ENCODE measurements at regions not wholly inside any gene's neighbourhood (a gene's known extent, or its start where the extent isn't known, plus 50 kb on each side); places are given as distances from the start of the nearest gene placed in this dataset.
"Not testable (repeated sequence)": the region's sequence is repeated elsewhere in the genome, so short reads cannot be mapped to it uniquely, and the experiment has no call there.

DNA sequence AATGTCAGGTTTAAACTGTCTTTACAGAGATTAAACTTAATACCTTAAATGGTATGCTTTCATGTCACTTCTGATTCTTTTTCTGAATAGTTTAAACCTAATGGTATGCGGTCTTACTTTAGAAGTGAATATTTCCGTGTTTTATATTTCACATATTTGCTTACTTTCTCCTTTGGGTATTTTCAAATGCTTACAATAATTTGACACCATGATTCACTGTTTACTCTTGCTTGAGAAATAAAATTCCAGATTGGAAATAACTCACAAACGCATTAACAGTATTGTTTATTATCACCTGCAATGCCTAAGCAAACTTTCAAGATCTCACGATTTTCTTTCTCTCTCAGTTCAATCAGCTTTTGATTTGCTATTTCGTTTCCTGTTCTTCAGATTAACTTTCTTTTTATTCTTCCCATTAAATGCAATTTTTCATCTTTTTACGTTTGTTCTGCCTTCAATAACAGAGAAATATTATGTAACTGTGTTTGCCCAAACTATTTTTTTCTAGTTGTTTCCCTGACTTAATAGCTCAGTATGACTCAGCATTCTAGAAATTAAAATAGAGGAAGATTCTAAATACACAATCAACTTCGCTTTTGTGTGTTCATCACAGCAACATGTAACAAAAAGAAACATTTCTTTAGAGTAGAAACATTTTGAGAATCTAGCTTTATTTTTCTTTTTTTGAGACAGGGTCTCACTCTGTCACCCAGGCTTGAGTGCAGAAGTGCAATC, 955.5 kb upstream of the PRKX start:
- Histone ChIP-seq H3K27me3 (ENCODE audit: control insufficient read depth in 1 of 2, insufficient read depth in 2 of 2, low read length in 2 of 2) (no peaks in the 10 kb centered on the region), H3K27ac (ENCODE audit: low read depth in 2 of 2, low read length in 1 of 2) (no peak overlapping the region), H3K4me1 (ENCODE audit: control insufficient read depth in 2 of 2, insufficient read depth in 2 of 2, low read length in 1 of 2) (no peaks in the 10 kb centered on the region), H3K9me3 (ENCODE audit: control insufficient read depth in 2 of 2, insufficient read depth in 1 of 2, low read depth in 1 of 2, low read length in 1 of 2) (no peaks in the 10 kb centered on the region), H3K4me3 (ENCODE audit: low read depth in 1 of 2, low read length in 2 of 2) (no peak overlapping the region), H3K36me3 (ENCODE audit: control insufficient read depth in 2 of 2, insufficient read depth in 2 of 2, low read length in 1 of 2) (no peaks in the 10 kb centered on the region)
- 49 to 62% methylated on average over 7 of the region's 7 CpGs for WGBS, 2 donors

- H3K27me3 ChIP-seq (ENCODE audit: control insufficient read depth in 1 of 2, insufficient read depth in 2 of 2, low read length in 2 of 2), result no peaks in the 10 kb centered on the region
- no peaks in the 10 kb centered on the region for H3K4me1 ChIP-seq (ENCODE audit: control insufficient read depth in 2 of 2, insufficient read depth in 2 of 2, low read length in 1 of 2)
- H3K36me3 ChIP-seq (ENCODE audit: control insufficient read depth in 2 of 2, insufficient read depth in 2 of 2, low read length in 1 of 2), result no peaks in the 10 kb centered on the region
- H3K27ac ChIP-seq (ENCODE audit: low read depth in 2 of 2, low read length in 1 of 2), result no peak overlapping the region
- no peak overlapping the region for H3K4me3 ChIP-seq (ENCODE audit: low read depth in 1 of 2, low read length in 2 of 2)
- 63 to 64% methylated on average over 3 of the region's 3 CpGs for WGBS, 2 donors
- no peaks in the 10 kb centered on the region for H3K9me3 ChIP-seq (ENCODE audit: control insufficient read depth in 2 of 2, insufficient read depth in 1 of 2, low read depth in 1 of 2, low read length in 1 of 2)
Measured at GRCh38 chrX:4663085-4663484, 949.6 kb upstream of the PRKX start.

- Histone ChIP-seq H3K27me3 (ENCODE audit: control insufficient read depth in 1 of 2, insufficient read depth in 2 of 2, low read length in 2 of 2) (no peaks in the 10 kb centered on the region), H3K4me3 (ENCODE audit: low read depth in 1 of 2, low read length in 2 of 2) (no peak overlapping the region), H3K27ac (ENCODE audit: low read depth in 2 of 2, low read length in 1 of 2) (no peak overlapping the region), H3K4me1 (ENCODE audit: control insufficient read depth in 2 of 2, insufficient read depth in 2 of 2, low read length in 1 of 2) (no peaks in the 10 kb centered on the region), H3K36me3 (ENCODE audit: control insufficient read depth in 2 of 2, insufficient read depth in 2 of 2, low read length in 1 of 2) (no peaks in the 10 kb centered on the region), H3K9me3 (ENCODE audit: control insufficient read depth in 2 of 2, insufficient read depth in 1 of 2, low read depth in 1 of 2, low read length in 1 of 2) (no peaks in the 10 kb centered on the region)
- 81 to 85% methylated on average over 5 of the region's 5 CpGs for WGBS, 2 donors
Measured at GRCh38 chrX:4661771-4662170, 948.3 kb upstream of the PRKX start.

- no peaks in the 10 kb centered on the region for H3K4me1 ChIP-seq (ENCODE audit: control insufficient read depth in 2 of 2, insufficient read depth in 2 of 2, low read length in 1 of 2)
- no peak overlapping the region for H3K4me3 ChIP-seq (ENCODE audit: low read depth in 1 of 2, low read length in 2 of 2)
- no peak overlapping the region for H3K27ac ChIP-seq (ENCODE audit: low read depth in 2 of 2, low read length in 1 of 2)
- H3K27me3 ChIP-seq (ENCODE audit: control insufficient read depth in 1 of 2, insufficient read depth in 2 of 2, low read length in 2 of 2), result no peaks in the 10 kb centered on the region
- H3K9me3 ChIP-seq (ENCODE audit: control insufficient read depth in 2 of 2, insufficient read depth in 1 of 2, low read depth in 1 of 2, low read length in 1 of 2), result no peaks in the 10 kb centered on the region
- 69 to 77% methylated on average over 6 of the region's 6 CpGs for WGBS, 2 donors
- no peaks in the 10 kb centered on the region for H3K36me3 ChIP-seq (ENCODE audit: control insufficient read depth in 2 of 2, insufficient read depth in 2 of 2, low read length in 1 of 2)
Measured at GRCh38 chrX:4656419-4656818, 943.0 kb upstream of the PRKX start.

- no peaks in the 10 kb centered on the region for H3K36me3 ChIP-seq (ENCODE audit: control insufficient read depth in 2 of 2, insufficient read depth in 2 of 2, low read length in 1 of 2)
Measured at GRCh38 chrX:4655743-4656142, 942.3 kb upstream of the PRKX start.

DNA sequence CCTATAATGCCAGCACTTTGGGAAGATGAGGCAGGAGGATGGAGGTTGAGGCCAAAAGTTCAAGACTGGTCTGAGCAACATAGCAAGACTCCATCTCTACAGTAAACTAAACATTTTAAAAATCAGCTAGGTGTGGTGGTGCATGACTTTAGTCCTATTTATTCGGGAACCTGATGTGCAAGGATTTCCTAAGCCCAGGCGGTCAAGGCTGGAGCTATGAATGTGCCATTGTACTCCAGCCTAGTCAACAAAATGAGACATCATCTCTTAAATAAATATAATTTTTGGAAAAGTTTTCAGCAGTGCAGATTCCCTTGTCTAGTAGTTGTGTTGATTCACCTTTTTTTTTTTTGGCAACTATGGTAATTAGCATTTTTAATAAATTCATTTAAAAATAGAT, 928.7 kb upstream of the PRKX start:
- Histone ChIP-seq H3K27me3 (ENCODE audit: control insufficient read depth in 1 of 2, insufficient read depth in 2 of 2, low read length in 2 of 2) (no peaks in the 10 kb centered on the region), H3K4me1 (ENCODE audit: control insufficient read depth in 2 of 2, insufficient read depth in 2 of 2, low read length in 1 of 2) (no peaks in the 10 kb centered on the region), H3K4me3 (ENCODE audit: low read depth in 1 of 2, low read length in 2 of 2) (no peak overlapping the region), H3K36me3 (ENCODE audit: control insufficient read depth in 2 of 2, insufficient read depth in 2 of 2, low read length in 1 of 2) (no peaks in the 10 kb centered on the region), H3K27ac (ENCODE audit: low read depth in 2 of 2, low read length in 1 of 2) (no peak overlapping the region), H3K9me3 (ENCODE audit: control insufficient read depth in 2 of 2, insufficient read depth in 1 of 2, low read depth in 1 of 2, low read length in 1 of 2) (no peaks in the 10 kb centered on the region)
- WGBS, 2 donors, result 75 to 77% methylated on average over 2 of the region's 2 CpGs

More at GRCh38 chrX:4655743-4656142, 942.3 kb upstream of the PRKX start:
- no peak overlapping the region for H3K27ac ChIP-seq (ENCODE audit: low read depth in 2 of 2, low read length in 1 of 2)
- no peaks in the 10 kb centered on the region for H3K27me3 ChIP-seq (ENCODE audit: control insufficient read depth in 1 of 2, insufficient read depth in 2 of 2, low read length in 2 of 2)
- H3K4me1 ChIP-seq (ENCODE audit: control insufficient read depth in 2 of 2, insufficient read depth in 2 of 2, low read length in 1 of 2), result no peaks in the 10 kb centered on the region
- H3K4me3 ChIP-seq (ENCODE audit: low read depth in 1 of 2, low read length in 2 of 2), result no peak overlapping the region
- H3K9me3 ChIP-seq (ENCODE audit: control insufficient read depth in 2 of 2, insufficient read depth in 1 of 2, low read depth in 1 of 2, low read length in 1 of 2), result no peaks in the 10 kb centered on the region
- 38 to 44% methylated on average over 4 of the region's 4 CpGs for WGBS, 2 donors

- WGBS, 2 donors, result 87% methylated on average over 4 of the region's 4 CpGs
- Histone ChIP-seq H3K4me3 (ENCODE audit: low read depth in 1 of 2, low read length in 2 of 2) (no peak overlapping the region), H3K27ac (ENCODE audit: low read depth in 2 of 2, low read length in 1 of 2) (no peak overlapping the region), H3K9me3 (ENCODE audit: control insufficient read depth in 2 of 2, insufficient read depth in 1 of 2, low read depth in 1 of 2, low read length in 1 of 2) (no peaks in the 10 kb centered on the region), H3K36me3 (ENCODE audit: control insufficient read depth in 2 of 2, insufficient read depth in 2 of 2, low read length in 1 of 2) (no peaks in the 10 kb centered on the region), H3K4me1 (ENCODE audit: control insufficient read depth in 2 of 2, insufficient read depth in 2 of 2, low read length in 1 of 2) (no peaks in the 10 kb centered on the region), H3K27me3 (ENCODE audit: control insufficient read depth in 1 of 2, insufficient read depth in 2 of 2, low read length in 2 of 2) (no peaks in the 10 kb centered on the region)
Measured at GRCh38 chrX:4638036-4638435, 924.6 kb upstream of the PRKX start.

GRCh38 chrX:4627414-4627813, 914.0 kb upstream of the PRKX start:
- Histone ChIP-seq H3K4me3 (ENCODE audit: low read depth in 1 of 2, low read length in 2 of 2) (no peak overlapping the region), H3K36me3 (ENCODE audit: control insufficient read depth in 2 of 2, insufficient read depth in 2 of 2, low read length in 1 of 2) (no peaks in the 10 kb centered on the region), H3K27ac (ENCODE audit: low read depth in 2 of 2, low read length in 1 of 2) (no peak overlapping the region), H3K27me3 (ENCODE audit: control insufficient read depth in 1 of 2, insufficient read depth in 2 of 2, low read length in 2 of 2) (no peaks in the 10 kb centered on the region), H3K4me1 (ENCODE audit: control insufficient read depth in 2 of 2, insufficient read depth in 2 of 2, low read length in 1 of 2) (no peaks in the 10 kb centered on the region), H3K9me3 (ENCODE audit: control insufficient read depth in 2 of 2, insufficient read depth in 1 of 2, low read depth in 1 of 2, low read length in 1 of 2) (peaks cover 0 to 3% of the 10 kb centered on the region in 2 donors)
- 20 to 26% methylated on average over 1 of the region's 1 CpG for WGBS, 2 donors

- WGBS, 2 donors, result 19 to 25% methylated on average over 5 of the region's 5 CpGs
- H3K9me3 ChIP-seq (ENCODE audit: control insufficient read depth in 2 of 2, insufficient read depth in 1 of 2, low read depth in 1 of 2, low read length in 1 of 2), result peaks cover 0 to 3% of the 10 kb centered on the region in 2 donors
- no peaks in the 10 kb centered on the region for H3K27me3 ChIP-seq (ENCODE audit: control insufficient read depth in 1 of 2, insufficient read depth in 2 of 2, low read length in 2 of 2)
- no peak overlapping the region for H3K4me3 ChIP-seq (ENCODE audit: low read depth in 1 of 2, low read length in 2 of 2)
- H3K27ac ChIP-seq (ENCODE audit: low read depth in 2 of 2, low read length in 1 of 2), result no peak overlapping the region
- no peaks in the 10 kb centered on the region for H3K4me1 ChIP-seq (ENCODE audit: control insufficient read depth in 2 of 2, insufficient read depth in 2 of 2, low read length in 1 of 2)
- no peaks in the 10 kb centered on the region for H3K36me3 ChIP-seq (ENCODE audit: control insufficient read depth in 2 of 2, insufficient read depth in 2 of 2, low read length in 1 of 2)
Measured at GRCh38 chrX:4622486-4623167, 909.2 kb upstream of the PRKX start.

GRCh38 chrX:4613651-4614050, 900.2 kb upstream of the PRKX start:
- not testable (repeated sequence) for H3K27ac ChIP-seq (ENCODE audit: low read depth in 2 of 2, low read length in 1 of 2)

More at GRCh38 chrX:4613651-4614050, 900.2 kb upstream of the PRKX start:
- WGBS, 2 donors, result 60 to 76% methylated on average over 2 of the region's 2 CpGs
- H3K9me3 ChIP-seq (ENCODE audit: control insufficient read depth in 2 of 2, insufficient read depth in 1 of 2, low read depth in 1 of 2, low read length in 1 of 2); H3K4me3 ChIP-seq (ENCODE audit: low read depth in 1 of 2, low read length in 2 of 2); H3K36me3 ChIP-seq (ENCODE audit: control insufficient read depth in 2 of 2, insufficient read depth in 2 of 2, low read length in 1 of 2); H3K4me1 ChIP-seq (ENCODE audit: control insufficient read depth in 2 of 2, insufficient read depth in 2 of 2, low read length in 1 of 2); H3K27me3 ChIP-seq (ENCODE audit: control insufficient read depth in 1 of 2, insufficient read depth in 2 of 2, low read length in 2 of 2): not testable (repeated sequence)

Data from esophagus (tissue), 2 donors.